ENCODE measurements at regions not wholly inside any gene's neighbourhood (a gene's known extent, or its start where the extent isn't known, plus 50 kb on each side); places are given as distances from the start of the nearest gene placed in this dataset.

DNA sequence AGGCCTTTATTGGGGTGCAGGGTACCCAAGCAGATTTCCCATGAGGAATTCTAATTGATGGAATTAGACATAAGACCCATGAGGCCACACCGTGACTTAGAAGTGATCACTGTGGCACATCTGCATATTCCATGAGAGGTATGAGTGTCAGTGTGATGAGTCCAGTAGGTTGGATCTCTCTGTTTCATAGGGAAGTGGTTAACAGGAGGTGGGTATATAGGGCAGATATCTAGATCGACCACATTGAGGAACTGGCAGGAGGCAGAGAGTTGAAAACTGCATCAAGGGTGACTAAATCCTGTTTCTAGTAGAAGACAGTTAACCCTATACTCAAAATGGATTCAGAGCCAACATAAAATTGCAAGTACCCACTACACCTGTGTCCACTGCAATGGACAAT lies 68.6 kb upstream of the MIR17HG start:
- TF ChIP-seq POLR2A (IDR thresholded peaks at IDR 0.05; ENCODE audit: low read length), result no peak
- TF ChIP-seq GATA1 (IDR thresholded peaks at IDR 0.05; ENCODE audit: low read depth, low read length), result no peak

Measured in erythroblast (primary cell).